ENCODE measurements at regions not wholly inside any gene's neighbourhood (a gene's known extent, or its start where the extent isn't known, plus 50 kb on each side); places are given as distances from the start of the nearest gene placed in this dataset.
"Not testable (repeated sequence)": the region's sequence is repeated elsewhere in the genome, so short reads cannot be mapped to it uniquely, and the experiment has no call there.

GRCh38 chr1:96465441-96465840 is 256.1 kb upstream of the PTBP2 start:
- WGBS, 2 donors, result 77 to 84% methylated on average over 8 of the region's 8 CpGs
- Histone ChIP-seq H3K4me1 (no peaks in the 10 kb centered on the region), H3K27me3 (no peaks in the 10 kb centered on the region), H3K27ac (no peak overlapping the region), H3K36me3 (no peaks in the 10 kb centered on the region), H3K4me3 (no peak overlapping the region), H3K9me3 (no peaks in the 10 kb centered on the region)
- TF ChIP-seq POLR2AphosphoS5 (IDR thresholded peaks at IDR 0.05) (no peak), EP300 (IDR thresholded peaks at IDR 0.05) (no peak), POLR2A (IDR thresholded peaks at IDR 0.05) (no peak), CTCF (IDR thresholded peaks at IDR 0.05) (no peak)
- no peak for DNase-seq
- intact Hi-C loops (cut with DNase I), result no loop called here

GRCh38 chr1:96466842-96467241 is 254.7 kb upstream of the PTBP2 start:
- no peaks in the 10 kb centered on the region for H3K27me3 ChIP-seq
- no peak overlapping the region for H3K4me3 ChIP-seq
- intact Hi-C loops (cut with DNase I), result no loop called here
- no peak for TF ChIP-seq POLR2A (IDR thresholded peaks at IDR 0.05)
- TF ChIP-seq CTCF (IDR thresholded peaks at IDR 0.05), result no peak
- no peak for TF ChIP-seq POLR2AphosphoS5 (IDR thresholded peaks at IDR 0.05)
- TF ChIP-seq EP300 (IDR thresholded peaks at IDR 0.05), result no peak
- 53 to 77% methylated on average over 1 of the region's 1 CpG for WGBS, 2 donors
- no peaks in the 10 kb centered on the region for H3K4me1 ChIP-seq
- no peaks in the 10 kb centered on the region for H3K9me3 ChIP-seq
- no peak overlapping the region for H3K27ac ChIP-seq
- no peaks in the 10 kb centered on the region for H3K36me3 ChIP-seq
- DNase-seq, result no peak

GRCh38 chr1:96469726-96470125 is 251.9 kb upstream of the PTBP2 start:
- H3K4me1 ChIP-seq; H3K9me3 ChIP-seq; intact Hi-C loops (cut with DNase I); H3K4me3 ChIP-seq; H3K36me3 ChIP-seq; H3K27ac ChIP-seq; H3K27me3 ChIP-seq; DNase-seq: not testable (repeated sequence)
- WGBS, 2 donors, result 93 to 95% methylated on average over 16 to 24 of the region's 24 CpGs

GRCh38 chr1:96472471-96472870 is 249.1 kb upstream of the PTBP2 start:
- Histone ChIP-seq H3K9me3 (no peaks in the 10 kb centered on the region), H3K4me1 (peaks cover 0 to 13% (median 0%) of the 10 kb centered on the region in 4 donors), H3K36me3 (no peaks in the 10 kb centered on the region), H3K27ac (no peak overlapping the region), H3K4me3 (no peak overlapping the region), H3K27me3 (no peaks in the 10 kb centered on the region)
- no peak for DNase-seq
- intact Hi-C loops (cut with DNase I), result no loop called here
- TF ChIP-seq POLR2A (IDR thresholded peaks at IDR 0.05) (no peak), CTCF (IDR thresholded peaks at IDR 0.05) (no peak), POLR2AphosphoS5 (IDR thresholded peaks at IDR 0.05) (no peak), EP300 (IDR thresholded peaks at IDR 0.05) (no peak)

GRCh38 chr1:96473791-96474434 is 247.7 kb upstream of the PTBP2 start:
- Histone ChIP-seq H3K27me3 (no peaks in the 10 kb centered on the region), H3K36me3 (no peaks in the 10 kb centered on the region), H3K4me1 (peaks cover 0 to 13% (median 8%) of the 10 kb centered on the region in 4 donors), H3K4me3 (no peak overlapping the region), H3K9me3 (no peaks in the 10 kb centered on the region), H3K27ac (no peak overlapping the region)
- no peak for DNase-seq
- TF ChIP-seq CTCF (IDR thresholded peaks at IDR 0.05), result no peak
- TF ChIP-seq POLR2AphosphoS5 (IDR thresholded peaks at IDR 0.05), result no peak
- no peak for TF ChIP-seq POLR2A (IDR thresholded peaks at IDR 0.05)
- TF ChIP-seq EP300 (IDR thresholded peaks at IDR 0.05), result no peak
- WGBS, 2 donors, result 87 to 91% methylated on average over 9 of the region's 9 CpGs
- intact Hi-C loops (cut with DNase I), result no loop called here

All from sigmoid colon (tissue), 6 donors.